NCI-H146 (cell line): ENCODE measurements at regions not wholly inside any gene's neighbourhood (a gene's known extent, or its start where the extent isn't known, plus 50 kb on each side); places are given as distances from the start of the nearest gene placed in this dataset.
A peak's percentile ranks its signal among the peaks of the same experiment; 100 is the strongest.

Experiments
- DNase-seq: peaks from one replicate; lab custom pipeline; 2025; lab: John Stamatoyannopoulos, UW

- DNase-seq: no peak
These were observed 223.8 kb downstream of the TTC32 start for GRCh38 chr2:19677825-19678518.

DNA sequence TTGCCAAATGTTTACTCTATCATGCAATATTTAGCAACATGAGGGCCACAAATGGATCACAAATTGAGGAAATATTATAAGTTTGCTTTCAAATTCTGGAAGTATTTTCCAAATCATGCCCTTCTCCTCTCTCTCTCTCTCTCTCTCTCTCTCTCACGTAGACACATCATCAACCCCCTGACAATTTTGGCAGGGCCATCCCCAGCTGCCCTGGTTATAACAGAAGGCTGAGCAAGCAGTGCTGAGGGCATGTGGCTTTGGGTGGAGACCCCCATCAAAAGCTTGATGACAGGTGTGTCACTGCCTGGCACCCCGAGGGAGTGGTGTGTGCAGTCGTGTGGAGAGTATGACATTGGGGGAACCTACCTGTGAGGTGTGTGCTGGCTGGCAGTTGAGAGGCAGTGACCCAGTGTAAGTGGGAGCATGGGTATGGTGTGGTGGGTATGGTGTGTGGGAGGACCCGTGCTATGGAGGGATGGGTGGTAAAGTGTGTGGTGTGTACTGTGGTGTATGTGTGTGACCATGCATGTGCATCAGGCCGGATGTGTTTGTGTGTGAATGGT is 224.5 kb downstream of the TTC32 start:
- DNase-seq: no peak

- peak; percentile 15 for DNase-seq
These were observed 225.0 kb downstream of the TTC32 start for GRCh38 chr2:19676770-19677169.

GRCh38 chr2:19675856-19676460 is 225.8 kb downstream of the TTC32 start:
- no peak for DNase-seq

- no peak for DNase-seq
These were observed 226.7 kb downstream of the TTC32 start for GRCh38 chr2:19675003-19675629.

DNA sequence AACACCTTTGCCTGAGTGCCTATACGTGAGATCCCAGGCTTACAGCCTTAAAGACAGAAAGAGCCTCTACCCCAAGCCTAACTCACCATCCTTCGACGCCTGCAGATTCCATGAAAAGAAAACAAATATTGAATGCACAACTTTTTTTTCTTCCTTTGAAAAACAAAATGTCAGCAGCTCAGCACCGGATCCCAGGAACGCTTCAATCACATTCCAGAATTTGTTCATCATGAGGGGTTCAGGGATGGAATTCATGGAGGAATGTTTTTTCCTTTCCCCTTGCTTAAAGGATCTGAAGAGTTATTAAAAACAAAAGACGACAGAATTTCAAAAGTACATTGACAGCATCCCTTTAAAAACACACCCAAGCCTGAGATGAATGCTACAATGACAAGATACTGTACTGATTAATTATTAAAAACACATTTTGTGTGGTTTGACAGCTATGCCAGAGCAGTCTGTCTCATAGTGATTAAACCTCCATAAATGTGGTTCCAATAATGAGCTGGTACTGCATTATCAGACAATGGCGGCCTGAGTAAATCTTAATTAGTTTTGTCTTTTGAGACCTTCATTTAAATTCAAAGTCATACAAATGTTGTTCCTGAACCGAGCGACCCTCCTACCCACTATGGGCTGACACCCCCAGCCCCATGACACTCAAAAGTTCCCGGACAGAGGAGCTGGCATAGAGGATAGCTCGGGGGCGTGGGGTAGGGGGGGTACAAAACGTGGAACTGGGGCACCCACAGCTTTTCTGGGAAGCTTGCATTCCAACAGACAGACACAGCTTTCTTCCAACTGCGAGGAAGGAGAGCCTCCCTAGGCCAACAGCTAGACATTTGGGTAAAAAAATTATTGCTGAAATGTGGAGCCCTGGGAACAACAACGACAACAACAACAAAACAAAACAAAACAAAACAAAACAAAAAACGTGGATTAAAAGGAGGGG is 227.5 kb downstream of the TTC32 start:
- DNase-seq: no peak

- DNase-seq: peak; percentile 25
These were observed 228.5 kb downstream of the TTC32 start for GRCh38 chr2:19673213-19673791.

DNA sequence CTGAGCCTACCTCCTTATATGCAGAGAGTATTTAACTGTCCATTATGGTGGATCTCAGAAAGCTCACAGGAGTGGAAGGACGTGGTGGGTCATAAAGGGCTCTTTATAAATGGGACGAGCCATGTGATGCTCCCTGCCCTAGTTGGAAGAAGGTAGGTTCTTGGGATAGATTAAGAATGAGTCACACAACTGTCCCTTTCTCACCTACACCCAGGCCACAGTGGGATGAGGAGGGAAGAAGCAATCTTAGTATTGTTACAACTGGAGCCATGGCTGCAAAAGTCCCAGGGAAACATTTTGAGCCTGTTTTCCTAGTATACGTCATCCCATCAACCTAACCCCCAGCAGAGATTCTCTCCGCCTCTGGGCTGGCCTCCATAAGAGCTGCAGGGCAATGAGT is 229.9 kb downstream of the TTC32 start:
- no peak for DNase-seq

GRCh38 chr2:19671311-19671710 is 230.5 kb downstream of the TTC32 start:
- no peak for DNase-seq

DNA sequence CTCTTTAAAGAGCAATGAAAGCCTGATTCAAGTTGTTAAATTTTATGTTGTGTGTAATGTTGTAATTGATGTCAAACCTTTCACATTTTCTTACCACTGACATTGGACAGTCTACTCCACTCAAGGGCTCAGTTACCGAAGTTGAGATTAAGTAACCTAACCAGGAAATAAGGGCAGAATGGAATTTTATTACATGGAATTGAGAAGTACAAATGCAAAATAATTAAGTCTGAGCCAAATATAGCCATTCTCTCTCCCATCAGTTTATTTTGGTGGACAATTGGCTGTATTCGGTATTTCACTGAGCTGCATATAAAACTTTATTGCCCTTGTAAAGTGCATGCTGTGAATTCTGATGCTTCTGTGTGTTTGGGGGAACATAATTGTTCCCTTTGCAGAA is 231.5 kb downstream of the TTC32 start:
- DNase-seq: no peak

DNA sequence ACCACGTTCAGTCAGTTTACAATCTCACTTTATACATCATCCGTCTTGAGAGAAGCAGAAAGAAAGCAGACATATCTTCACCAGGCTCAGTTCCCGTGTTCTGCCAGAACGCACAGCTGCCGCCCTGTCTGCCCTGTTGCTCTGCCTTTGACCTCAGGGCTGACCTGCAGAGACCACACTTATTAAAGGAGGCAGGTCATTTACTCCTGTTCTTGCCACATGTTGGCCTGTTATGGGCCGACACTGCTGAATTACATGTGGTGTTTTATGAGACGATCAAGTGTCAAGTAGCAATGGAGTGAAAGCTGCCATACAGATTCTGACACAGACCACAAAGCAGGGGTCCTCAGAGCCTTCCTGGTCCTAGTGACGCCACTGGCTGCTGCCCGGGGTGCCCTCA is 232.2 kb downstream of the TTC32 start:
- DNase-seq: no peak

DNA sequence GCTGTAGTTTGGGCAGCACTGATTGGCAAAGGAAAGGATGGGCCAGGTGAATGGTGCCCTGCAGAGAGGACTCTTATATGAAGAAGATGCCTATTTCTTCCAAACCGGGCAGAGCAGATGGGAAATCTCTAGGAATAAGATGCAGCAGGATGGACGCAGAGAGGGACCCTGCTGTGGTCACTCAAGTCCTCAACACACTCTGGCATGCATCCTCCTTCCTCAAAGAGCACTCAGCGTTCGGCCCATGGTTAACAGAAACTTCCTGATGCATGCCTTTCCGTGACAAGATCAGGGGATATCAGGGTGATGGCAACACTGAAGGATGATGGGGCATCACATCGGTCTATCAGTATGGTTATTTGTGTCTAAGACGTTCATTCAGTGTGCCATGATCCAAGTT is 232.7 kb downstream of the TTC32 start:
- no peak for DNase-seq

DNA sequence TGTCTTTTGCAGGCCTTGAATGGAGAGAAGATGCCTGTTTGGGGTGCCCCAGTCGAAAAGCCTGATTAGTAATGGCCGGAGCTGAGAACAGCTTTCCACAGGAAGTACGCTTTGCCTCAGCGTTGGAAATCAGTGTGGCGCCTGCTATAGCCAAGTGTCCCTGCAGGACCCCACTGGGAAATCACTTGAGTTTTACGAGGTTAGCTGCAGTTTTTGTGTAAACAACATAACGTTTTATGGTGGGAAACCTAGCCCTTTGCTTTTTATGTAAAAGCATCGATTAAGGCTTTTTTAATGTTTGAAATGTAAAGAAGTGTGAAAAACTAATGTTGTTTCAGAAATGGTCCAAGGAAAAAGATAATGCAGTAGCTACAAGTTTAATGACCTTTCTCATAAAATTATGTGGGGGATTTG is 234.2 kb downstream of the TTC32 start:
- peak; percentile 12 for DNase-seq

- DNase-seq: peak; percentile 27
These were observed 234.7 kb downstream of the TTC32 start for GRCh38 chr2:19667085-19667484.

DNA sequence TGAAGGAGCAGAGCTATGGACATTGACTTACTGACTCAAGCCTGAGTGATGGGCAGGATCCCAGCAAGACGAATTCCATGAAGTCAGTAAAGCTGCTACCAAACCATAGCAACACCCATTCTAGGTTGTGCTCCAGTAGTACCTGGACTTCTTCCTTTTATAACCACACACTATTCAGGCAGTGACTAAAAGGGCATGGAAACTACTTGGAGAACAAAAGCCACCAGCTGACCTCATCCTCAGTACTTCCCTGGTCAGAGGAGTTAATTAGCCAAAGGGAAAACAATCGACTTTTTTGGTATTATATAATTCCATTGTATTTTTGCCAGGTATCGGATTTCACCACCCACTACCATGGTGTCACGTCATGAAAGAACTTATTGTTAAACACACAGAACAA is 237.1 kb downstream of the TTC32 start:
- DNase-seq: peak; percentile 54

DNA sequence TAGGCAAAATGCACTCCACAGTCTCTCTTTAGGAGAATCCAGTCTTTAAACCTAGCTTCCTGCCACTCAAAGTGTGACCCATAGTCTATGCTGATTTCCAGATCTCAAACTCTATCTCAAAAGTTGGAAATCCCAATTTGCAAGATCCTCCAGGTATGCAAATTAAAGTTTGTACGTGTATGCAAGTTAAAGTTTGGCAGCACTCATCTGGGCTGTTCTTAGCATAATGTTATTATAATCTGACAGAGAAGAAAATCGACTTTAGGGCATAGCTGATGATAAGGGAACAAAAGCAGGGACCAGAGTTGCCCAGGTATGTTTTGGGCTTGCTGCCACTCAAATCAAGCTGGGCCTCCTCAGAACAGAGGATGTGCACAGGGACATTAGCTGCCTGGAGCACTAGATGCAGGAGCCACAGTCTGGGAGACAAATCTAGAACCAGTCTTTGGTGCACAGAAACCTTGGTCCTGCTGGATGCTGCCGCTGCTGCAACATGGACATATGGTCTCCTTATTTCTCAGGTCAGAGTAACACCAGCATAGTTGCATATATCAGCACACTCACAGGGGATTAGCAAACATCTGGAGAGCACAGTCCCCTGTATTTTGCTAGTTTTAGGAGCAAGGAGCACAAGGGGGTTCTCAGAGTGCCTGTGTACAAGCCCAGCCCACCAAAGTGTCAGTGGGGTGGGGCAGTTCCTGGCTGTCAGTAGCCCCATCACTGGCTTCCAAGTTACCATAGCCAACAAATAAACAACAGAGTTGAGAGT is 242.6 kb downstream of the TTC32 start:
- DNase-seq: no peak

- DNase-seq: no peak
These were observed 245.8 kb downstream of the TTC32 start for GRCh38 chr2:19656011-19656410.

GRCh38 chr2:19654310-19655090 is 247.3 kb downstream of the TTC32 start:
- DNase-seq: no peak

- DNase-seq: no peak
These were observed 248.3 kb downstream of the TTC32 start for GRCh38 chr2:19653509-19653908.

DNA sequence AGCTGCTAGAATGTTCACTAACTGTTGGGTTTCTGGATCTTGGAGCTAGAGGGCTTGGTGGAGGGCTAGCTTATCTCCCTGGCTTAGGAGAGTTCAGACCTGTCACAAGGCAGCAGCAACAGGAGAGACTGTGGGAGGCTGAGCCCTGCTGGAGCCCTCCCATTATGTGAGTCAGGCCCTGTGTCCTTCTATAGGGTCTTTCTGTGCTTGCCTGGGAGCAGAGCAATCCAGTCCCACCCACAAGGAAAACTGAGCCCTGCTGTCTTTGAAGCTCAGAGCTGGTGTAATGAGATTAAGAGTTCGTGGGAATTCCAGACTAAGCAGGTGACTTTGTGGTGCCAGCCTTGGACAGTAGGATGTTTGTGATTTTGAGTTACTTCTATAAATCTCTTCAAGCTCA is 249.0 kb downstream of the TTC32 start:
- no peak for DNase-seq
